A549 (cell line): ENCODE measurements at regions not wholly inside any gene's neighbourhood (a gene's known extent, or its start where the extent isn't known, plus 50 kb on each side); places are given as distances from the start of the nearest gene placed in this dataset.

ENCODE experiments used
- EHMT2 ChIP-seq: fragments of 200-600 bp; sonication (generic); IDR thresholded peaks from 2 replicates; pipeline ENCODE4 v1.6.1; 2016; ENCODE audit warnings: antibody characterized with exemption, low read depth, mild to moderate bottlenecking, moderate library complexity
- EP300 ChIP-seq, 2 experiments: fragments of >200 bp; sonication (Bioruptor Twin); formaldehyde crosslinking; IDR thresholded peaks; 2 replicates in 1 of 2; 3 replicates in 1 of 2; pipeline ENCODE4 v1.6.1; 2016 to 2017
- ESRRA ChIP-seq: fragments of 150-350 bp; IDR thresholded peaks from 2 replicates; pipeline ENCODE4 v1.6.1; 2014; ENCODE audit warnings: mild to moderate bottlenecking, low read length, borderline replicate concordance
- HDAC2 ChIP-seq: fragments of 200-600 bp; sonication (generic); IDR thresholded peaks from 2 replicates; pipeline ENCODE4 v1.6.1; 2016
- POLR2A ChIP-seq: IDR thresholded peaks from 2 replicates; pipeline ENCODE4 v1.6.1; 2012; ENCODE audit warnings: mild to moderate bottlenecking, low read length
- POLR2AphosphoS2 ChIP-seq: conservative IDR thresholded peaks from 2 replicates; pipeline ENCODE4 v1.6.1; 2012; ENCODE audit warnings: low read length, improper control_type of control experiment, inconsistent platforms
- SREBF2 ChIP-seq: fragments of 450-650 bp; IDR thresholded peaks from 2 replicates; pipeline ENCODE4 v1.6.1; 2014; ENCODE audit warnings: mild to moderate bottlenecking, moderate library complexity
- TF ChIP-seq, protein P1 (sequence below): fragments of >200 bp; sonication (Bioruptor Twin); formaldehyde crosslinking; IDR thresholded peaks from 3 replicates; pipeline ENCODE4 v1.5.1; 2016

DNA sequence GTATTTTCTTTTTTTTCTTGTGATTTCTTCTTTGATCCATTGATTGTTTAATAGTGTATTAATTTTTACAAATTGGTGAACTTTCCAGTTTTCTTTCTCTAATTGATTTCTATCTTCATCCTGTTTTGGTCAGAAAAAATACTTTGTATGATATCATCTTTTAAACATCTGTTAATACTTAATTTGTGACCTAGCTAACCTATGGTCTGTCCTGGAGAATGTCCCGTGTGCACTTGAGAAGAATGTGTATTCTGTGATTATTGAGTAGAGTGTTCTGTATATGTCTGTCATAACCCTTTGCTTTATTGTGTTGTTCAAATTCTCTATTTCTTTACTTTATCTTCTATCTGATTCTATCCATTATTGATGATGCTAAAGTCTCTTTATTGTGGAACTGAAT lies 65.8 kb upstream of the ZEB1 start:
- TF ChIP-seq, protein P1, sequence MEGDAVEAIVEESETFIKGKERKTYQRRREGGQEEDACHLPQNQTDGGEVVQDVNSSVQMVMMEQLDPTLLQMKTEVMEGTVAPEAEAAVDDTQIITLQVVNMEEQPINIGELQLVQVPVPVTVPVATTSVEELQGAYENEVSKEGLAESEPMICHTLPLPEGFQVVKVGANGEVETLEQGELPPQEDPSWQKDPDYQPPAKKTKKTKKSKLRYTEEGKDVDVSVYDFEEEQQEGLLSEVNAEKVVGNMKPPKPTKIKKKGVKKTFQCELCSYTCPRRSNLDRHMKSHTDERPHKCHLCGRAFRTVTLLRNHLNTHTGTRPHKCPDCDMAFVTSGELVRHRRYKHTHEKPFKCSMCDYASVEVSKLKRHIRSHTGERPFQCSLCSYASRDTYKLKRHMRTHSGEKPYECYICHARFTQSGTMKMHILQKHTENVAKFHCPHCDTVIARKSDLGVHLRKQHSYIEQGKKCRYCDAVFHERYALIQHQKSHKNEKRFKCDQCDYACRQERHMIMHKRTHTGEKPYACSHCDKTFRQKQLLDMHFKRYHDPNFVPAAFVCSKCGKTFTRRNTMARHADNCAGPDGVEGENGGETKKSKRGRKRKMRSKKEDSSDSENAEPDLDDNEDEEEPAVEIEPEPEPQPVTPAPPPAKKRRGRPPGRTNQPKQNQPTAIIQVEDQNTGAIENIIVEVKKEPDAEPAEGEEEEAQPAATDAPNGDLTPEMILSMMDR = no peak
- TF ChIP-seq EP300 (IDR thresholded peaks at IDR 0.05) (no peak), EHMT2 (no peak), POLR2A (no peak), POLR2AphosphoS2 (no peak), SREBF2 (no peak), ESRRA (no peak), HDAC2 (no peak)
